ENCODE measurements at regions not wholly inside any gene's neighbourhood (a gene's known extent, or its start where the extent isn't known, plus 50 kb on each side); places are given as distances from the start of the nearest gene placed in this dataset.

DNA sequence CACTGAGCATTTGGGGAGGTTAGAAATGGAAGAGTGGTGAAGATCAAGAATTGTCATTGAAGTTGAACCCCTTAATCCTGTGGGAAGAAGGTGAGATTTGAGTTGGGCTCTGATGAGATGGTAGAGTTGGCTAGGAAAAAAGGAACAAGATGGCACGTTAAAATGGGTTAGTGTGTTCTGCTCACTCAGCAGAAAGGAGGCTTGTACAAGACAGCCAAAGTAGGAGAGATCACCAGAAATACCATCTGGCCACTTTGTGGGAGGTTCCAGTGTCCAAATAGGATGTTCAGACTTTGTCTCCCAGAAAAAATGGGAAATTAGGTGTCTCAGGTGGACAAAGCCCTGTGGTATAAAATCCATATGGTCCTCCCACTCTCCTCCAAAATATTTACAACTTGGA, 56.0 kb upstream of the SLC14A2 start:
- TF ChIP-seq EZH2 (IDR thresholded peaks at IDR 0.05; ENCODE audit: borderline replicate concordance, low read depth, low read length, poor library complexity, severe bottlenecking) (no peak), CTCF (conservative IDR thresholded peaks at IDR 0.05; ENCODE audit: low read depth, low read length) (no peak)
- no peaks in the 10 kb centered on the region for H3K36me3 ChIP-seq (ENCODE audit: insufficient read depth, low read length, poor library complexity, severe bottlenecking)
- no peak overlapping the region for H3K4me3 ChIP-seq (ENCODE audit: low read depth, low read length, poor library complexity, severe bottlenecking)
- intact Hi-C loops (cut with micrococcal nuclease; ENCODE audit: unreplicated experiment), result no loop called here
- no peak for DNase-seq (ENCODE audit: low spot score)
- no peaks in the 10 kb centered on the region for H3K4me1 ChIP-seq (ENCODE audit: insufficient read depth, low read length, poor library complexity, severe bottlenecking)
- POLR2A ChIA-PET (ENCODE audit: low non-redundant PET), result no interaction called here
- CTCF ChIA-PET, result no interaction called here
- H3K27me3 ChIP-seq (replicated peaks; ENCODE audit: insufficient read depth, low read depth, low read length, poor library complexity), result no peaks in the 10 kb centered on the region
- no peak overlapping the region for H3K27ac ChIP-seq (ENCODE audit: low read depth, low read length, poor library complexity, severe bottlenecking)
- no TSS peak for BruUV-seq (replicated peaks)
- H3K9me3 ChIP-seq (ENCODE audit: low read depth, low read length, poor library complexity, severe bottlenecking), result no peaks in the 10 kb centered on the region

GRCh38 chr18:45560870-45561269, 54.4 kb upstream of the SLC14A2 start:
- Histone ChIP-seq H3K4me3 (ENCODE audit: low read depth, low read length, poor library complexity, severe bottlenecking) (no peak overlapping the region), H3K9me3 (ENCODE audit: low read depth, low read length, poor library complexity, severe bottlenecking) (no peaks in the 10 kb centered on the region), H3K27me3 (replicated peaks; ENCODE audit: insufficient read depth, low read depth, low read length, poor library complexity) (no peaks in the 10 kb centered on the region), H3K36me3 (ENCODE audit: insufficient read depth, low read length, poor library complexity, severe bottlenecking) (no peaks in the 10 kb centered on the region), H3K27ac (ENCODE audit: low read depth, low read length, poor library complexity, severe bottlenecking) (no peak overlapping the region), H3K4me1 (ENCODE audit: insufficient read depth, low read length, poor library complexity, severe bottlenecking) (no peaks in the 10 kb centered on the region)
- CTCF ChIA-PET, result no interaction called here
- TF ChIP-seq CTCF (conservative IDR thresholded peaks at IDR 0.05; ENCODE audit: low read depth, low read length), result no peak
- TF ChIP-seq EZH2 (IDR thresholded peaks at IDR 0.05; ENCODE audit: borderline replicate concordance, low read depth, low read length, poor library complexity, severe bottlenecking), result no peak
- DNase-seq (ENCODE audit: low spot score), result no peak
- intact Hi-C loops (cut with micrococcal nuclease; ENCODE audit: unreplicated experiment), result no loop called here
- no TSS peak for BruUV-seq (replicated peaks)
- POLR2A ChIA-PET (ENCODE audit: low non-redundant PET), result no interaction called here

DNA sequence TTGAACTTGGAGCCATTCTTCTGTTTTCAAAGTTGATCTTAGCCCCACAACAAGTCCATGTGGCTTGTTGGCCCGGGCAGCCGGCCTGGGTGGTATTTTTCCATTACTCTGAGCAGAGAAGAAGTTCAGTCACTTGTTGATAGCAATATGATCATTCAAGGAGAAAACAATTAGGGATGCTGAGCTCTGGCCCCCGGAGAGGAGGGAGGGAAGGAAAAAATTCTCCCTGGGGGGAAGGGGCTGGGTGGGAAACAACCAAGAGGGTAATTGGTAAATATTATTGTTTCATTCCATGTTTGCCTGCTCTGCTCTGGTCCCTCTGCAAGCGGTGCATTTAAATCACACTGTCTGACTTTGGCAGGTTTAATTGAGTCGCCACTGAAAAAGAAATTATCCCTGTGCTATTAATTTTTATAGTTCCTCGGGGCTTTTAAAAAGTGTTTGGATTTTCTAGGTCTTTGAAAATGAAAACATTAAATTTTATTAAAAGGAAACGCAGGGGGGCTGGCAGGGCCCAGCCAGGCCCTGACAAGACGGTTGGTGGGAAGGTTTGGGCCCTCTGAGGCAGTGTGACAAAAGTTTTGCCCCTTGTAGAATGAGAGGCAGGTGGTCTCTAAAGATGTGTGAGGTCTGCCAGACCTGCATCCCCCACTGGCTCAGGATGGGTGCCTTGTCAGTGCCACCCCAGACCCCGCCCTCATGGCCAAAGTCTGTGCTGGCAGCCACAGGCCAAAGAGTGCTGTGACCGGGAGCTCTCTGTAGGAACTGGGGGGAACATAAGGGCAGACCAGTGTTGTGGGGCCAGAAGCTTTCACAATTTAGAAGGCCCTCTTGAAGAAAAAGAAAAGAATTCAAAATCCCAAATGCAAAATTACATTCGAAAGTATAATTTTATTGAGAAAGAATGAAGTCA, 52.5 kb upstream of the SLC14A2 start:
- H3K27ac ChIP-seq (ENCODE audit: low read depth, low read length, poor library complexity, severe bottlenecking), result no peak overlapping the region
- POLR2A ChIA-PET (ENCODE audit: low non-redundant PET), result interaction anchor here (0.7 kb wide), 1 partner anchor 620 kb away, joined by 3 read pairs; no protein-coding TSS in a partner anchor
- no peaks in the 10 kb centered on the region for H3K4me1 ChIP-seq (ENCODE audit: insufficient read depth, low read length, poor library complexity, severe bottlenecking)
- H3K27me3 ChIP-seq (replicated peaks; ENCODE audit: insufficient read depth, low read depth, low read length, poor library complexity), result no peaks in the 10 kb centered on the region
- H3K36me3 ChIP-seq (ENCODE audit: insufficient read depth, low read length, poor library complexity, severe bottlenecking), result no peaks in the 10 kb centered on the region
- H3K9me3 ChIP-seq (ENCODE audit: low read depth, low read length, poor library complexity, severe bottlenecking), result no peaks in the 10 kb centered on the region
- no peak for DNase-seq (ENCODE audit: low spot score)
- CTCF ChIA-PET, result no interaction called here
- BruUV-seq (replicated peaks), result no TSS peak
- no peak overlapping the region for H3K4me3 ChIP-seq (ENCODE audit: low read depth, low read length, poor library complexity, severe bottlenecking)
- intact Hi-C loops (cut with micrococcal nuclease; ENCODE audit: unreplicated experiment), result no loop called here
- TF ChIP-seq EZH2 (IDR thresholded peaks at IDR 0.05; ENCODE audit: borderline replicate concordance, low read depth, low read length, poor library complexity, severe bottlenecking), result no peak
- TF ChIP-seq CTCF (conservative IDR thresholded peaks at IDR 0.05; ENCODE audit: low read depth, low read length), result no peak

Data from A673 (cell line).